LoVo (cell line): ENCODE measurements at regions not wholly inside any gene's neighbourhood (a gene's known extent, or its start where the extent isn't known, plus 50 kb on each side); places are given as distances from the start of the nearest gene placed in this dataset.

Source experiments
- DNase-seq: peaks from one replicate; pipeline ENCODE4 v3.0.0-alpha.2; 2016; ENCODE audit warnings: low spot score

DNA sequence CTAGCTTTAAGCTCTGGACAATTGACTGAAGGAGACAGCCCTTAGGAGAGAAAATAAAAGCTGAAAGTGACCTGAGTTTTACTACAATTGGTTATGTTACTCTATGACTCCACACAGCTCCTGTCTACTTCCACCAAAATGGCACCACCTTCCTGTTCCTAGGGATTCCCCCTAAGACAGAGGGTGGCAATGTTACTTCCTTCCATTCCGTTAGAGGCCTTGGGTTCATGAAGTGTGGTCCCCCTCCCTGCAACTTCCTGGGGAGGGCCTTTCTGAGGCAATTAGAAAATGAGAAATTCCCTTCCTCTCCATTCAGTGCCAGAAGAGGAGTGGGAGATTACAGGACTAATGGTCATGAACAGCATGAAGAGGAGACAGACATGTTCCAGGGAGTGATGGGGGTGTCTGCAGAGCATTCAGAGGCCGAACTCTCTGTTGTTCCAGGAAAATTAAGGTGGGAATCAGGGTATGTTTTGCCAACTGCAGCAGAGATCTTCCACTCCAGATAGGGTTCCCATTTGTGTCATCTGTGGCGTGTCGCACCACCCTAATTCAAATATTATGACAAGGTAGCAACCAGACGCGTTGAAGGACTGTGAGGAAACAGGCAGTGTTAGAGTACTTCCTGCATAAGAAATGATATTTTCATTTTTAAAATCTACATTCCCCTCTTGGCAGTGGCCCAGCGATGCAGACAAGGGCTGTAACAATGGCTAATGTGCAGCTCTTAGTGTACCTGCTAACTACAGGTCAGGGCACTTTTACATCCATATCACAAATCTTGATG, 53.1 kb upstream of the TRIM67 start:
- DNase-seq, result no peak

DNA sequence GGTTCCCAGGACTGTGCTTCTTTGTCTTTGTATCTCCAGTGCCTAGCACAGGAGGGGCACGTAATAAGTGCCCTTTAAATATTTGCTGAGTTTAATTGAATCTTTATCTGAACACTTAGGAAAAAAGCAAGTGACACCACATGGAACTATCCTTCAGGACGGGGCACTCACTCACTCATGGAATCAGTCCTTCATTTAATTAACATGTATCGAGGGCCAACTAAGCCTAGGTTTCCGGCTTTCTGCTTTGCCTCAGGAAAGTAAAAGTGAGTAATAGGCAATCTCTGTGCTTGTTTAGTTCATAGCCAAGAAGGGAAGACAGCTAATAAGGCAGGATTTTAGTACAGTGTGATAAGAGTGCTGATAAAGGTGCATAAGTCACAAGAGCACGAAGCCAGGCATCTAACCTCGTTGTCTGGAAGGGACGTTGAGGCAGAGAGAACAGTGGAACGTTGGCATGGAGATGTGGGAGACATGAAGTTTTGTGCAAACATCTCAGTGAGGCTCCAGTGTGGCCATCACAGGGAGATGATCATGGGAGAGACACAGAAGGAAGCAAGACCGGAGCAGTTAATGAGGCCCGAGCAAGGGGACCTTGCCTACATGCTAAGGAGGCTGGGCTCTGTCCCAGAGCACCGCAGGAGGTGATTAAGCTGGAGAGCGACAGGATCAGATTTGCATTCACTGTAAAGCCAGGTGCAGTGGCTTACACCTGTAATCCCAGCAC, 54.1 kb upstream of the TRIM67 start:
- DNase-seq, result no peak

DNA sequence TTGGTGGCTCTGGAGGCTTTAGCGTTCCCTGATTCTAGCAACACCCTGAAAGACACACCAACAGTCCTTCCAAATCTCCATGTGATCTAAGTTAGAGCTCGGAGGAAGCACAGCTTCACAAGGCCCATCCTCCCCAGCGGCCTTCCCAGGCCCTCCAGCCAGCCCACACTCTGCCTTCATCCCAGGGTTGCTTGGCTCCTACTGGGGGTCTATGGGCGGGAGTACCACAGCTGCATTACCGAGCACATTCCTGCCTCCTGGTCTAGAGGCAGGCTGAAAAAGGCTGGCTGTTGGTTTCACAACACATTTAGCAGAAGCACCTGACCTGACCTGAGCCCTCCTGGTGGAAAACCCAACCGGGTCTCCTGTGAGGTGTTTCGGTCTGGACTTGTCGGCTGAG, 54.7 kb upstream of the TRIM67 start:
- no peak for DNase-seq

DNA sequence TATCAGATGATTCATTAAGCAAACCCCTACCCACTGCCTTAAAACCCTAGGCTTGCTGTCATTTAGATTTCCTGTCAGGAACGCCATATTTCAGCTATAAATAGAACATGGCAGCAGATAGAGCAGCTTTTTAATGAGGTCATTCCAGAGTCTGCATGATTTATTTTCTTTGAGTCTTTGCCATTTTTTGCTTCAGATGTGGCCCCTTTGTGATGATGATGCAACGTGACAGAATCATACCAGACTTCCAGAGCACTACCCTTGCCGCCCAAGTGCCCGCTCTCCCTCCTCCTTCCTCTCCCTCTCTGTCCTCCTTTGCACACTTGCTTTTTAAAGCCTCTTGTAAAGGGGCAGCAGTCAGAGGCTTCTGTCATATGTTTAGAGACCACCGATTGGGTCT, 55.5 kb upstream of the TRIM67 start:
- DNase-seq, result no peak

DNA sequence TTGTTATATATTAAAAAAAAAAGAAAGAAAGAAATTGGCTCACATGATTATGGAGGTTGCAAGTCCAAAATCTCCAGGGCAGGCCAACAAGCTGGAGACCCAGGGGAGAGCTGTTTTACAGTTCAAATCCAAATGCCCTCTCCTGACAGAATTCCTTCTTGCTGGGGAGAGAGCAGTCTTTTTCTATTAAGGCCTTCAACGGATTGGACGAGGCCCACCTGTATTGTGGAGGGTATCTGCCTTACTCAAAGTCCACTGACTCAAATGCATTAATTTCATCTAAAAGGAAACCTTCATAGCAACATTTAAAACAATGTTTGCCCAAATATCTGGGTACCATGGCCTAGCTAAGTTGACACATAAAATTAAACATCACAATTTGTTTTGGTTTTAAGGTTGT, 56.9 kb upstream of the TRIM67 start:
- no peak for DNase-seq

DNA sequence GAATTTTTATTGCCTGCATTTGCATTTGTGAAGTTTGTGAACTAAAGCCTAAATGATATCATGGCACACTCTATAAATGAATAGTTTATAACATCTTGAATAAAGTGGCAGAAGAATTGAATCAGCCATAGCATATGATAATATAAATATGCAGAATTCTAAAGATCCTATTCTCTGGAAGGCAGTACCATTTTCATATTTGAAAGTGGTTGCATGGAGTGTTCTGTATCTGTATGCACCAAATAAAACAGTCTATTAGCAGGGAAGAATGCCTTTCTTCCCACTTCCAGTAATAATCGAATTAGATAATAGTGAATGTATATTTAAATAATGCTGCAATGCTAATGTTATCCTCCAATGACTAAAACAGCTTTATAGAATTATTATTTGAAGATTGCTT, 57.9 kb upstream of the TRIM67 start:
- DNase-seq, result no peak

DNA sequence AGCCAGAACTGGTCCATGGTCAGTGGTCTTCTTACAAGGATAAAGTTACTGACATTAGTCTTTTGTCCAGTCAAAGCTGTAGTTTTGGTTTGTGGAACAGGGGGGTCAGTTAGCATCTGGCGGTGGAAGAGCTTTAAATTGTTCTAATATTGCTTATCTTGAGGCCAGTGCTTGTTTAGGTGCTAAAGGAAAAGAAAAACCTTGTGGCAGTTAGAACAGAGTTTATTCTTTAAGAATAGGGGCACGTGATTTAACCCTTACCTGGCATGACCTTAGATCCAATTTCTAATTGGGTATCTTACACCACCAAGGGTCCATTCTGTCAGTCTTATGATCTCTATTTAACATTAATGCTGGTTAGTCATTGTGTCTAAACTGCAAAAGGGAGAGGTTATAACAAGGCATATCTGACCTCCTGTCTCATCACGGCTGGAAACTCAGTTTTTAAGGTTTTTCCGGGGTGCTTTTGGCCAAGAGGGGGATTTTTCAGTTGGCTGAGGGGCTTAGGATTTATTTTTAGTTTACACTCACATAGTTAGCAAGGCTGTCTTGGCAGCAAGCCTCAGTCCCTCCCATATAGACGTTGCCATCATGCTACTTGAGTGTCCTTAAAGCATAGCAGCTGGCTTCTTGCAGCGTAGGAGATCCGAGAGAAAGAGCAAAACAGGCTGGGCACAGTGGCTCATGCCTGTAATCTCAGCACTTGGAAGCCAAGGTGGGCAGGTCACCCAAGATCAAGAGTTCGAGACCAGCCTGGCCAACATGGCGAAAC, 60.1 kb upstream of the FAM89A start:
- no peak for DNase-seq

DNA sequence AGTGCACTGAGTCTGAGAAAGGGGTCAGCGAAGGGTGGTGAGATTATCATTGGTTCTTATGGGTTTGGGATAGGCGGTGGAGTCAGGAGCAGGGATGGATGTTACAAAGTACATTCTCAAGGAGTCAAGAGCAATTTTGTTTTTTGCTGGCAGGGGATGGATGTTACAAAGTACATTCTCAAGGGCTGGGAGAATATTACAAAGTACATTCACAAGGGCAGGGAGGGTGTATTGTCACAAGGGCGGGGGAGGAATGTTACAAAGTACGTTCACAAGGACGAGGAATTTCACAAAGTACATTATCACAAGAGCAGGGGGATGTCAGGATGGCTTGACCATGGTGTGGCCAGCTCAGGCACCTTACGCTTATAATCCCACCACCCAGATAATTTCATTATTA, 59.3 kb upstream of the FAM89A start:
- DNase-seq, result no peak

DNA sequence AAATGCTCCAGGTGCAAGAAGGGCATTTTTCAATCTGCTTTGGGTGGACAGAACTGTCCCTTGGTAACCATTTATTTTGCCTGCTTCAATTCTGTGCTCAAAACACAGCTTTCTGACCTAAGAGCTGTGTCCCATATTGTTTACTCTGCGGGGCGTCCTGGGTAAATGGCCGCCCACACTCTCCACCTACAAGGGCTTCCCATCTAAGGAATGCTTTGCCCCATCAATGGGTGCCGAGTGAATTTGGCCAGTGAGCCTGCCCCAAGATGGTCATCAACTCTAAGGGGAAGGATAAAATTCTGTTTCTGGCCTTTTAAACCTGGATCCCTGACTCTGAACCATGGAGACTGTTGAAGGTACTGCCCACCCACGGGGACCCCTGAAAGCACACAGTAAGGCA, 55.5 kb upstream of the FAM89A start:
- DNase-seq, result no peak

DNA sequence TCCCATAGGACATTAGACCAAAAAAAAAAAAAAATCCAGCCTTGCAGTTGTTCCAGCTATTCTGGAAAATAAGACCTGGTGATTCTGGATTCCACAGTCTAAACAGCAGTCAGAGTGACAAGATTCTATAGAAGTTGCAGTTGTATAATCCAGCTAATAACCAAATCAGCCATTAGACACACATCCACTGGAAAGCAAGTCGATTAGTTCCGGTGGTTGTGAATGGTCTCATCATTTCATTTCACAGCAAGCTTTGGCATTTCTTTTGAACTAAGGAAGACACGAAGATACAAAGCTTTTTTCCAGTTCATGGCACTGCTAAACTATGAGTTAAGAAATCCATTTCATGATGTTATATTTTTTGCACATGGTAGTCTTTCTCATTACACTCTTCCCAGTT, 54.4 kb upstream of the FAM89A start:
- no peak for DNase-seq

DNA sequence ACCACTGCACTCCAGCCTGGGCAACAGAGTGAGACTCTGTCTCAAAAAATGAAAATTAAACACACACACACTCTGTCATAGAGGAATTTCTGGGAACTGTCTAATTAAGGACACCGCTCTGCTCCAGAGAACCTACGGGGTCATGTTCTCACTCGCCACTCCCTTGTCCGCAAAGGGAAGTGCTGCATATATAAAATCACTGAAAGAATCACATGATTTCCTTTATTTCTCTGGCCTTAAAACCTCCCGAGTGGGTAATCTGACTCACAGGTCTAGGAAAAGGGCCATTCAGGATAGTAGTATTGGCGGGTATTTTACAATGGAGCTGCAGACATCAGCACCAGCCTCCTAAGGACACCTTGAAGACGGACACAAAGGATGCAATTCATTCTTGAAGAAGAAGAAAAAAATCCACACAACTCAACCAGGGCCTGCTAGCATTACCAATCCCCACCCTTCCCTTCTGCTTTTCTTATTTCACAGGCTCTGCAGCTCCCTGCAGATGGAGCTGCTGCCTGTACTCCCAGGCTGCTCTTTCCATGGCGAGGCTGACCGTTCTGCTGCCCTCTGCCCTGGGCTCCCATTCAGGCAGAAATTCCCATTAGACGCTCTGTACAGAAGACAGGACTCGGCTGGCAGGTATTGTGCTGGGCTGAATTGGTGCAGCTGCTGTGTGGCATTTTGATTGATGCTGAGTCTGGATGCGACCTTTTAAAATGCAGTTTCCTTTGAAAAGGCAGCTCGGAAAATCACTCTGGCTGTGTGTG, 53.3 kb upstream of the FAM89A start:
- no peak for DNase-seq

DNA sequence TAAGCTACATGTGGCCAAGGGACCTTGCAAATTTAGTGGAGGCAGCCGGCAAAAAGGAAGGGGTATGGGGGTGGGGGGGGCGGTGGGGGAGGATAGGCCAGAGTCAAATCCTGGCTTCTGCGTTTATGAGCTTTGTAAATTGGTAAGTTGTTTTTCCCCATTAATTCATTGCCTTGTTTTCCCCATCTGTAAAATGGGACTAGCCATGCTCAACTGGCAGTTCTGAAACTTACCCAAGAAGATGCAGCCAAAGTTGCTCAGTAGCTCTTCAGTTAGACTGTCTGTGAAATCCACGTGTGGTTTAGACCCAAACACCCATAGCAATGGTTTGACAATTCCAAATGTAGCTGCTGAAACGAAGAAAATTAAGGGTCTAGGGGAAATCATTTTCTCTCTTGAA, 52.3 kb upstream of the FAM89A start:
- DNase-seq, result no peak

DNA sequence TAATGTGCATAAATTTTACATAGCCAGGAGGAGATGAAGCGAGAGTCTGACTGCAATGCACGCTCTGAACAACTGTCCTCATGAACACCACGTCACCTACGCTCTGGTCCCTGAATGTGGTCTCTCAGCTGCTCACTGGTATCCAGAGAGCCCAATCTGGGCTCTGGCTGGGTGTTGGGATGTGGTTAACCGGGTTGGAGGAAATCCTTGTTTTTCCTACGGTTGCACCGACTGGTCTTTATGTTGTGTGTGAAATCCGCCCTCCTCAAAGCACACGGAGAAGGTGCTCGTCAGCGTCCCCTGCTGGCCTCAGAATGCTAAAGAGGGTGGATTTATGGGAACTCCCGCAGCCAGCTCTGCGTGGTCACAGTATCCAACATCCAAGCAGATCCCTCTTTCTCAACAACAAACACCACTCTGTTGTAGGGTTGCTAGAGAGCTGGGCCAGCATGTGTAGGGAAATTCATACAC, 51.8 kb upstream of the FAM89A start:
- peak; percentile 35 for DNase-seq

DNA sequence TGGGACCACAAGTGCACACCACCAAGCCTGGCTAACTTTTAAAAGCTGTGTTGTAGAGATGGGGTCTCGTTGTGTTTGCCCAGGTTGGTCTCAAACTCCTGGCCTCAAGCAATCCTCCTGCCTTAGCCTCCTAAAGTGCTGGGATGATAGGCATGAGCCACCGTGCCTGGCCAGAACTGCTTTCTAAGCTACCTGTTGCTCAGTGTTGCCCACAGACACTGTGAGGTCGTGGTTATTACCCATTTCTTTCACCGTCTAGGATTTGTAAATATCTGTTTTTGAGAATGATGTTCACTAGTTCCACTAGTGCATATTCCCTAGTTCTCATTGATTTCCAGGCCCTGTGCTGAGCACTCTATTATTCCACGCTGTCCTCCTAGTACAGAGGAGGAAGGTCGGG, 51.4 kb upstream of the FAM89A start:
- no peak for DNase-seq
